Heart left ventricle (tissue), 16 donors: ENCODE measurements at regions not wholly inside any gene's neighbourhood (a gene's known extent, or its start where the extent isn't known, plus 50 kb on each side); places are given as distances from the start of the nearest gene placed in this dataset.

ENCODE experiments used
- ATAC-seq, 4 donors: fragments of 200-7000 bp; cut with Tn5 transposase; one replicate each; pipeline ENCODE4 v1.9.1; 2020 to 2022; ENCODE audit warnings: moderate library complexity in 4 of 4, mild to moderate bottlenecking in 3 of 4, moderate number of reproducible peaks in 1 of 4
- DNase-seq, 5 donors: peaks; one replicate each; pipeline ENCODE4 v3.0.0-alpha.2; 2020
- H3K27ac ChIP-seq, 12 donors: fragments of 200-600 bp; sonication (generic) in 4 of 12; one replicate each; pipeline versions ENCODE4 v1.5.0 to v1.8.0; 2016 to 2022; ENCODE audit warnings: mild to moderate bottlenecking in 2 of 12
- H3K27me3 ChIP-seq, 9 donors: fragments of 200-600 bp; sonication (generic) in 2 of 9; one replicate each; pipeline versions ENCODE4 v1.5.1 to v1.8.0; 2016 to 2022; ENCODE audit warnings: mild to moderate bottlenecking in 3 of 9
- H3K36me3 ChIP-seq, 9 donors: fragments of 200-600 bp; sonication (generic) in 2 of 9; one replicate each; pipeline versions ENCODE4 v1.5.0 to v1.8.0; 2018 to 2022; ENCODE audit warnings: mild to moderate bottlenecking in 2 of 9
- H3K4me1 ChIP-seq, 12 donors: fragments of 200-600 bp; sonication (generic) in 4 of 12; one replicate each; pipeline versions ENCODE4 v1.5.0 to v1.8.0; 2016 to 2022; ENCODE audit warnings: mild to moderate bottlenecking in 3 of 12
- H3K4me3 ChIP-seq, 12 donors: fragments of 200-600 bp; sonication (generic) in 4 of 12; one replicate each; pipeline versions ENCODE4 v1.5.0 to v1.8.0; 2017 to 2022; ENCODE audit warnings: mild to moderate bottlenecking in 9 of 12, moderate library complexity in 4 of 12
- H3K9me3 ChIP-seq, 12 donors: fragments of 200-600 bp; sonication (generic) in 4 of 12; one replicate each; pipeline versions ENCODE4 v1.5.0 to v1.8.0; 2016 to 2022; ENCODE audit warnings: mild to moderate bottlenecking in 1 of 12
- CTCF ChIP-seq, 12 donors: fragments of 200-600 bp; sonication (generic) in 4 of 12; IDR thresholded peaks; one replicate each; pipeline versions ENCODE4 v1.5.0 to v1.8.0; 2018 to 2022; ENCODE audit warnings: antibody characterized with exemption in 12 of 12, mild to moderate bottlenecking in 5 of 12
- POLR2A ChIP-seq, 2 donors: fragments of 450-650 bp; IDR thresholded peaks; one replicate each; pipeline ENCODE4 v1.6.1; 2017; ENCODE audit warnings: antibody characterized with exemption in 2 of 2, mild to moderate bottlenecking in 2 of 2, moderate library complexity in 2 of 2
- WGBS, 4 donors: extraction: QIAGEN DNeasy Blood & Tissue Kit in 2 of 4; methylation state at CpG; one replicate each; pipeline versions ENCODE4 v1.1.5 to v1.1.7; 2013 to 2018; 5-methylcytosine and 5-hydroxymethylcytosine counted together
- intact Hi-C, 10 donors: fragments of 100-400 bp; cut with DNase I; formaldehyde crosslinking; loops; one replicate each; pipeline versions ENCODE4 v1.11.1 to v1.14.2; 2022
- donor health status: ischemic (EF 13 %, LVEDD 7.1; RV severe dilation, severe dysfunction).
- donor health status: healthy with polysubstance abuse.
- donor health status: DM: no; HTN: yes; CAD: no.
- donor health status: DM: no; HTN: no; CAD: no.
- donor health status: ischemic (EF 25% LVEDD 6.9; RV normal size, moderate dysfunction).
- donor health status: ischemic (EF 25% LVEDD 5.7; RV mildly dilated, moderate dysfunction).
- donor health status: healthy.
- donor health status: DM: yes; HTN: yes; CAD: no.
- donor health status: ischemic (EF 35%, LVEDD 5.7; RV mildly dilated, moderate dysfunction).
- donor health status: nonischemic (EF 11% LVEDD 7.7; RV severe dilation, severe dysfunction).
- donor health status: DM: yes; HTN: yes; CAD: no.
- donor health status: PGD.
- donor health status: ischemic (EF 29% LVEDD 5.4; RV normal size, mild dysfunction).
- donor health status: nonischemic (EF 23%, LVEDD 6.1; RV moderate dilation, normal function).

GRCh38 chr2:217616936-217617335 lies 385.9 kb downstream of the TNS1 start:
- ATAC-seq (no peak), DNase-seq (no peak)
- H3K27me3 ChIP-seq = no peaks in the 10 kb centered on the region
- H3K27ac ChIP-seq = no peak overlapping the region
- H3K9me3 ChIP-seq = no peaks in the 10 kb centered on the region
- peaks cover 0 to 20% (median 7%) of the 10 kb centered on the region in 12 donors for H3K4me1 ChIP-seq
- TF ChIP-seq POLR2A (IDR thresholded peaks at IDR 0.05) (no peak), CTCF (IDR thresholded peaks at IDR 0.05) (no peak)
- intact Hi-C loops = no loop called here
- H3K4me3 ChIP-seq = no peak overlapping the region
- H3K36me3 ChIP-seq = no peaks in the 10 kb centered on the region
- 42 to 45% (median 43%) methylated on average over 4 of the region's 4 CpGs for WGBS, 4 donors

GRCh38 chr2:217615171-217615570 lies 387.6 kb downstream of the TNS1 start:
- intact Hi-C loops = no loop called here
- 94 to 100% (median 97%) methylated on average over 1 of the region's 1 CpG for WGBS, 4 donors
- TF ChIP-seq POLR2A (IDR thresholded peaks at IDR 0.05) (no peak), CTCF (IDR thresholded peaks at IDR 0.05) (no peak)
- DNase-seq (no peak), ATAC-seq (no peak)
- no peaks in the 10 kb centered on the region for H3K27me3 ChIP-seq
- H3K4me3 ChIP-seq = no peak overlapping the region
- no peaks in the 10 kb centered on the region for H3K36me3 ChIP-seq
- no peaks in the 10 kb centered on the region for H3K9me3 ChIP-seq
- H3K27ac ChIP-seq = no peak overlapping the region
- peaks cover 0 to 11% (median 2%) of the 10 kb centered on the region in 12 donors for H3K4me1 ChIP-seq

GRCh38 chr2:217614498-217614897 lies 388.3 kb downstream of the TNS1 start:
- Histone ChIP-seq H3K9me3 (no peaks in the 10 kb centered on the region), H3K27ac (no peak overlapping the region), H3K4me1 (peaks cover 0 to 11% (median 2%) of the 10 kb centered on the region in 12 donors), H3K27me3 (no peaks in the 10 kb centered on the region), H3K4me3 (no peak overlapping the region), H3K36me3 (no peaks in the 10 kb centered on the region)
- DNase-seq (no peak), ATAC-seq (no peak)
- 70 to 90% (median 87%) methylated on average over 3 of the region's 3 CpGs for WGBS, 4 donors
- intact Hi-C loops = no loop called here
- TF ChIP-seq CTCF (IDR thresholded peaks at IDR 0.05) (no peak), POLR2A (IDR thresholded peaks at IDR 0.05) (no peak)

- no peaks in the 10 kb centered on the region for H3K27me3 ChIP-seq
- 81 to 91% (median 88%) methylated on average over 4 of the region's 4 CpGs for WGBS, 4 donors
- ATAC-seq (no peak), DNase-seq (no peak)
- no peak overlapping the region for H3K27ac ChIP-seq
- H3K4me3 ChIP-seq = no peak overlapping the region
- intact Hi-C loops = no loop called here
- H3K36me3 ChIP-seq = no peaks in the 10 kb centered on the region
- TF ChIP-seq POLR2A (IDR thresholded peaks at IDR 0.05) (no peak), CTCF (IDR thresholded peaks at IDR 0.05) (no peak)
- no peaks in the 10 kb centered on the region for H3K9me3 ChIP-seq
- peaks cover 0 to 11% (median 2%) of the 10 kb centered on the region in 12 donors for H3K4me1 ChIP-seq
Measured at GRCh38 chr2:217614096-217614495, 388.7 kb downstream of the TNS1 start.
